Adrenal gland (tissue), 9 donors: ENCODE measurements at regions not wholly inside any gene's neighbourhood (a gene's known extent, or its start where the extent isn't known, plus 50 kb on each side); places are given as distances from the start of the nearest gene placed in this dataset.

ENCODE experiments used
- DNase-seq, 7 donors: peaks; one replicate each; pipeline ENCODE4 v3.0.0-alpha.2; 2019 to 2020
- H3K27ac ChIP-seq, 5 donors: fragments of 200-600 bp; sonication (generic) in 4 of 5; 1 replicate in 3 of 5; 2 replicates in 2 of 5; pipeline versions ENCODE4 v1.5.1 to v1.8.0; 2016 to 2020; ENCODE audit warnings: mild to moderate bottlenecking in 1 of 5
- H3K27me3 ChIP-seq: fragments of 200-600 bp; 2 replicates; pipeline ENCODE4 v1.8.0; 2021
- H3K36me3 ChIP-seq, 2 donors: fragments of 200-600 bp; replicated peaks in 1 of 2; 1 replicate in 1 of 2; 2 replicates in 1 of 2; pipeline versions ENCODE4 v1.5.1 to v1.8.0; 2018 to 2022
- H3K4me1 ChIP-seq, 2 donors: fragments of 200-600 bp; replicated peaks in 1 of 2; 1 replicate in 1 of 2; 2 replicates in 1 of 2; pipeline versions ENCODE4 v1.5.1 to v1.8.0; 2018 to 2021
- H3K4me3 ChIP-seq, 4 donors: fragments of 200-600 bp; sonication (generic) in 3 of 4; one replicate each; pipeline ENCODE4 v1.5.1; 2016 to 2018
- H3K9me3 ChIP-seq, 3 donors: fragments of 200-600 bp; sonication (generic) in 1 of 3; replicated peaks in 1 of 3; 1 replicate in 2 of 3; 2 replicates in 1 of 3; pipeline versions ENCODE4 v1.5.1 to v1.8.0; 2016 to 2021
- CTCF ChIP-seq, 6 experiments: fragments of 450-650 bp in 4 of 6; fragments of 200-600 bp in 2 of 6; sonication (generic) in 1 of 6; IDR thresholded peaks; 1 replicate in 5 of 6; 2 replicates in 1 of 6; pipeline versions ENCODE4 v1.5.1 to v1.8.0; 2016 to 2021; ENCODE audit warnings: antibody characterized with exemption in 6 of 6, mild to moderate bottlenecking in 2 of 6, moderate library complexity in 1 of 6
- POLR2A ChIP-seq, 2 donors: fragments of 450-650 bp; IDR thresholded peaks; one replicate each; pipeline ENCODE4 v1.6.1; 2017; ENCODE audit warnings: antibody characterized with exemption in 2 of 2, mild to moderate bottlenecking in 2 of 2, moderate library complexity in 1 of 2
- WGBS, 4 donors: extraction: QIAGEN DNeasy Blood & Tissue Kit in 2 of 4; methylation state at CpG; one replicate each; pipeline versions ENCODE4 v1.1.5 to v1.1.7; 2013 to 2017; 5-methylcytosine and 5-hydroxymethylcytosine counted together
- intact Hi-C, 2 donors: fragments of 100-400 bp; cut with DNase I; formaldehyde crosslinking; loops; one replicate each; pipeline versions ENCODE4 v1.14.1 to v1.15.0; 2022 to 2023
- donor health status: healthy with polysubstance abuse.
- donor health status: Bipolar disorder and iron deficiency.
- donor health status: DM: yes; HTN: yes; CAD: no.
- donor health status: DM: no; HTN: no; CAD: no.
- donor health status: DM: no; HTN: no; CAD: no.

- H3K36me3 ChIP-seq = no peaks in the 10 kb centered on the region
- no peak overlapping the region for H3K27ac ChIP-seq
- 80 to 91% (median 82%) methylated on average over 3 of the region's 3 CpGs for WGBS, 4 donors
- intact Hi-C loops = no loop called here
- H3K4me3 ChIP-seq = no peak overlapping the region
- no peaks in the 10 kb centered on the region for H3K9me3 ChIP-seq
- no peaks in the 10 kb centered on the region for H3K27me3 ChIP-seq
- DNase-seq = no peak
- TF ChIP-seq CTCF (IDR thresholded peaks at IDR 0.05) (no peak), POLR2A (IDR thresholded peaks at IDR 0.05) (no peak)
- H3K4me1 ChIP-seq = no peaks in the 10 kb centered on the region
These were observed 108.8 kb upstream of the NEDD9 start for GRCh38 chr6:11341303-11341702.

- no peak overlapping the region for H3K4me3 ChIP-seq
- H3K4me1 ChIP-seq = no peaks in the 10 kb centered on the region
- no peak overlapping the region for H3K27ac ChIP-seq
- no peak for DNase-seq
- TF ChIP-seq POLR2A (IDR thresholded peaks at IDR 0.05) (no peak), CTCF (IDR thresholded peaks at IDR 0.05) (no peak)
- intact Hi-C loops = no loop called here
- no peaks in the 10 kb centered on the region for H3K9me3 ChIP-seq
- H3K36me3 ChIP-seq = no peaks in the 10 kb centered on the region
- no peaks in the 10 kb centered on the region for H3K27me3 ChIP-seq
- 66 to 85% (median 76%) methylated on average over 1 of the region's 1 CpG for WGBS, 4 donors
These were observed 106.9 kb upstream of the NEDD9 start for GRCh38 chr6:11339380-11339779.

GRCh38 chr6:11337306-11337705, 104.8 kb upstream of the NEDD9 start:
- intact Hi-C loops = no loop called here
- Histone ChIP-seq H3K9me3 (no peaks in the 10 kb centered on the region), H3K27me3 (no peaks in the 10 kb centered on the region), H3K36me3 (no peaks in the 10 kb centered on the region), H3K4me3 (no peak overlapping the region), H3K4me1 (no peaks in the 10 kb centered on the region), H3K27ac (no peak overlapping the region)
- WGBS, 4 donors = 86 to 91% (median 89%) methylated on average over 5 of the region's 5 CpGs
- no peak for TF ChIP-seq POLR2A (IDR thresholded peaks at IDR 0.05)
- TF ChIP-seq CTCF (IDR thresholded peaks at IDR 0.05) = no peak
- DNase-seq = no peak

- intact Hi-C loops = no loop called here
- 80 to 85% (median 84%) methylated on average over 5 of the region's 5 CpGs for WGBS, 4 donors
- no peaks in the 10 kb centered on the region for H3K9me3 ChIP-seq
These were observed 103.4 kb upstream of the NEDD9 start for GRCh38 chr6:11335826-11336225.

More at GRCh38 chr6:11335826-11336225, 103.4 kb upstream of the NEDD9 start:
- DNase-seq = no peak
- Histone ChIP-seq H3K27ac (no peak overlapping the region), H3K27me3 (no peaks in the 10 kb centered on the region), H3K36me3 (no peaks in the 10 kb centered on the region), H3K4me1 (no peaks in the 10 kb centered on the region), H3K4me3 (no peak overlapping the region)
- TF ChIP-seq CTCF (IDR thresholded peaks at IDR 0.05) = no peak
- no peak for TF ChIP-seq POLR2A (IDR thresholded peaks at IDR 0.05)
